BJ (cell line): ENCODE measurements at regions not wholly inside any gene's neighbourhood (a gene's known extent, or its start where the extent isn't known, plus 50 kb on each side); places are given as distances from the start of the nearest gene placed in this dataset.
"Not testable (repeated sequence)": the region's sequence is repeated elsewhere in the genome, so short reads cannot be mapped to it uniquely, and the experiment has no call there.

ENCODE experiments used
- CTCF ChIA-PET: fragments of 350-600 bp; formaldehyde crosslinking; extraction: SDS; loops from one replicate; lab custom pipeline; 2021; ENCODE audit warnings: antibody characterized with exemption, inconsistent platforms; lab: Yijun Ruan, JAX
- POLR2A ChIA-PET: fragments of 300-600 bp; sonication (Branson Sonifier 250); formaldehyde crosslinking; extraction: SDS; loops from one replicate; lab custom pipeline; 2021; ENCODE audit warnings: antibody characterized with exemption; lab: Charles Lee
- DNase-seq: peaks from one replicate; pipeline ENCODE4 v3.0.0-alpha.2; 2011; ENCODE audit warnings: low read depth
- H3K27me3 ChIP-seq: 2 replicates; pipeline ENCODE4 v1.6.0; 2011; ENCODE audit warnings: low read length; ENCODE audit not compliant: control insufficient read depth, insufficient read depth
- H3K36me3 ChIP-seq: 2 replicates; pipeline ENCODE4 v1.5.1; 2011; ENCODE audit warnings: low read length; ENCODE audit not compliant: control insufficient read depth, insufficient read depth
- H3K4me3 ChIP-seq: 2 replicates; pipeline ENCODE4 v1.5.1; 2011; ENCODE audit warnings: low read depth, mild to moderate bottlenecking, control low read depth, low read length
- CTCF ChIP-seq: IDR thresholded peaks from 2 replicates; pipeline ENCODE4 v1.5.1; 2011; ENCODE audit warnings: low read depth, mild to moderate bottlenecking, control low read depth, inconsistent platforms, low read length, moderate library complexity; ENCODE audit not compliant: insufficient read depth

GRCh38 chr2:8248623-8248957, 433.3 kb upstream of the ID2 start:
- CTCF ChIA-PET, result no interaction called here
- Histone ChIP-seq H3K27me3 (no peaks in the 10 kb centered on the region), H3K4me3 (no peak overlapping the region), H3K36me3 (no peaks in the 10 kb centered on the region)
- no peak for TF ChIP-seq CTCF
- POLR2A ChIA-PET, result no interaction called here
- DNase-seq, result no peak

- Histone ChIP-seq H3K36me3 (no peaks in the 10 kb centered on the region), H3K27me3 (no peaks in the 10 kb centered on the region), H3K4me3 (no peak overlapping the region)
- CTCF ChIA-PET, result interaction anchor here (1.2 kb wide), 1 partner anchor 12 kb away, joined by 3 read pairs; no protein-coding TSS in a partner anchor
- no peak for DNase-seq
- TF ChIP-seq CTCF, result no peak
- POLR2A ChIA-PET, result no interaction called here
These were observed 432.7 kb upstream of the ID2 start for GRCh38 chr2:8249141-8249540.

- ChIA-PET POLR2A (no interaction called here), CTCF (interaction anchor here (1.2 kb wide), 1 partner anchor 11 kb away, joined by 3 read pairs; no protein-coding TSS in a partner anchor)
- H3K4me3 ChIP-seq, result no peak overlapping the region
- no peaks in the 10 kb centered on the region for H3K36me3 ChIP-seq
- TF ChIP-seq CTCF, result no peak
- no peaks in the 10 kb centered on the region for H3K27me3 ChIP-seq
- no peak for DNase-seq
These were observed 432.1 kb upstream of the ID2 start for GRCh38 chr2:8249769-8250168.

GRCh38 chr2:8250290-8250689, 431.6 kb upstream of the ID2 start:
- DNase-seq, POLR2A ChIA-PET, H3K27me3 ChIP-seq, H3K4me3 ChIP-seq, H3K36me3 ChIP-seq: not testable (repeated sequence)
- CTCF ChIA-PET, result interaction anchor here (0.7 to 1.2 kb wide), 2 partner anchors 11 kb away, joined by 3 to 4 read pairs; no protein-coding TSS in a partner anchor

DNA sequence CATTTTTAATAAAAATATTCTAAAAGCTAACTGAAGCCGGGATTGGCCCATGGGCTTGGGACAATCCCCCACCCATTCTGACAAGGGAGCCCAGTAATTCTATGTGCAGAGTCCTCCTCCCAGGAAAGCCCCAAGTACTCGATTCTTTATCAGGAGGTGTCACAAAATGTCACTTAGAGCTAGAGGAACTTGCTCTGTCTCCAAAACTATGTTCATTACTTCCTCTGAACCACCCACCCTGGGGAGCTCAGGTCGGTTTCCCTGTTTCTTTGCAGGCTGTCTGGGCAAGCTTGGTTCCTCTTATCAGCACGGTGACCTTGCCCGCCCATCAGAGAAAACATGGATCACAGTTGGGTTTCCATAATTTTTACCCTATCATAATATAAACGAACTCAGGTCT, 430.6 kb upstream of the ID2 start:
- no peak overlapping the region for H3K4me3 ChIP-seq
- TF ChIP-seq CTCF, result no peak
- ChIA-PET POLR2A (no interaction called here), CTCF (interaction anchor here (0.7 kb wide), 1 partner anchor 15 kb away, joined by 3 read pairs; no protein-coding TSS in a partner anchor)
- no peak for DNase-seq
- H3K27me3 ChIP-seq, result no peaks in the 10 kb centered on the region
- no peaks in the 10 kb centered on the region for H3K36me3 ChIP-seq

DNA sequence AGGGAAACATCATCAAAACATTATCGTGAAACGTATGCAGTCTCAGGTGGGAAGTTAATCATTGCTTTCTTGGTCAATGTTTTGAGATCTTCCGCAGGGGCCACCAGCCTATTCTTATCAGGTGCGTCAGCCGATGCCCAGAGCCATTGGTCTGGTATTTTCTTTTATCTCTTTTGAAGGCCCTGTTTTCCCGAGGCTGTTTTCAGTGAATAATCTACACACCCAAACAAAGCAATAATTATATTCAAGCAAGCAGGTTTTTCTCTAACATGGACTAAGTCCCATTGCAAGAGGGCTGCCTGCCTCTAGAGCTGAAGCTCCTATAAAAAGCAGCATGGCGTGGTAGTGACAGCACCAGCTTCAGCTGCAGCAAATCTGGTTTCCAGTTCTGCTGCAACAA, 430.0 kb upstream of the ID2 start:
- no peak for DNase-seq
- H3K36me3 ChIP-seq, result no peaks in the 10 kb centered on the region
- CTCF ChIA-PET, result no interaction called here
- no peaks in the 10 kb centered on the region for H3K27me3 ChIP-seq
- POLR2A ChIA-PET, result no interaction called here
- H3K4me3 ChIP-seq, result no peak overlapping the region
- TF ChIP-seq CTCF, result no peak
